Fibroblast of lung (primary cell): ENCODE measurements at regions not wholly inside any gene's neighbourhood (a gene's known extent, or its start where the extent isn't known, plus 50 kb on each side); places are given as distances from the start of the nearest gene placed in this dataset.

Source experiments
- EZH2 ChIP-seq: IDR thresholded peaks from 2 replicates; pipeline ENCODE4 v1.5.1; 2012; ENCODE audit warnings: low read length, control low read depth, mild to moderate bottlenecking; ENCODE audit errors: missing control alignments
- TF ChIP-seq, protein P1 (sequence below), 2 donors: IDR thresholded peaks in 1 of 2; conservative IDR thresholded peaks in 1 of 2; 1 replicate in 1 of 2; 2 replicates in 1 of 2; pipeline ENCODE4 v1.5.1; 2011 to 2012; ENCODE audit warnings: low read length in 2 of 2, control low read depth in 1 of 2, inconsistent platforms in 1 of 2, low read depth in 1 of 2, mild to moderate bottlenecking in 1 of 2

- TF ChIP-seq EZH2 = no peak
- TF ChIP-seq, protein P1, sequence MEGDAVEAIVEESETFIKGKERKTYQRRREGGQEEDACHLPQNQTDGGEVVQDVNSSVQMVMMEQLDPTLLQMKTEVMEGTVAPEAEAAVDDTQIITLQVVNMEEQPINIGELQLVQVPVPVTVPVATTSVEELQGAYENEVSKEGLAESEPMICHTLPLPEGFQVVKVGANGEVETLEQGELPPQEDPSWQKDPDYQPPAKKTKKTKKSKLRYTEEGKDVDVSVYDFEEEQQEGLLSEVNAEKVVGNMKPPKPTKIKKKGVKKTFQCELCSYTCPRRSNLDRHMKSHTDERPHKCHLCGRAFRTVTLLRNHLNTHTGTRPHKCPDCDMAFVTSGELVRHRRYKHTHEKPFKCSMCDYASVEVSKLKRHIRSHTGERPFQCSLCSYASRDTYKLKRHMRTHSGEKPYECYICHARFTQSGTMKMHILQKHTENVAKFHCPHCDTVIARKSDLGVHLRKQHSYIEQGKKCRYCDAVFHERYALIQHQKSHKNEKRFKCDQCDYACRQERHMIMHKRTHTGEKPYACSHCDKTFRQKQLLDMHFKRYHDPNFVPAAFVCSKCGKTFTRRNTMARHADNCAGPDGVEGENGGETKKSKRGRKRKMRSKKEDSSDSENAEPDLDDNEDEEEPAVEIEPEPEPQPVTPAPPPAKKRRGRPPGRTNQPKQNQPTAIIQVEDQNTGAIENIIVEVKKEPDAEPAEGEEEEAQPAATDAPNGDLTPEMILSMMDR (conservative IDR thresholded peaks at IDR 0.05 in 1 of 2, IDR thresholded peaks at IDR 0.05 in 1 of 2; ENCODE audit: low read depth in 1 of 2, low read length in 2 of 2) = no peak
Observed at GRCh38 chr6:117138425-117138824, 126.9 kb upstream of the VGLL2 start.
